ENCODE measurements at regions not wholly inside any gene's neighbourhood (a gene's known extent, or its start where the extent isn't known, plus 50 kb on each side); places are given as distances from the start of the nearest gene placed in this dataset.

GRCh38 chr2:128628206-128628605 is 309.5 kb upstream of the HS6ST1 start:
- H3K4me3 ChIP-seq (ENCODE audit: low read depth, low read length): no peak overlapping the region
- TF ChIP-seq, protein P1, sequence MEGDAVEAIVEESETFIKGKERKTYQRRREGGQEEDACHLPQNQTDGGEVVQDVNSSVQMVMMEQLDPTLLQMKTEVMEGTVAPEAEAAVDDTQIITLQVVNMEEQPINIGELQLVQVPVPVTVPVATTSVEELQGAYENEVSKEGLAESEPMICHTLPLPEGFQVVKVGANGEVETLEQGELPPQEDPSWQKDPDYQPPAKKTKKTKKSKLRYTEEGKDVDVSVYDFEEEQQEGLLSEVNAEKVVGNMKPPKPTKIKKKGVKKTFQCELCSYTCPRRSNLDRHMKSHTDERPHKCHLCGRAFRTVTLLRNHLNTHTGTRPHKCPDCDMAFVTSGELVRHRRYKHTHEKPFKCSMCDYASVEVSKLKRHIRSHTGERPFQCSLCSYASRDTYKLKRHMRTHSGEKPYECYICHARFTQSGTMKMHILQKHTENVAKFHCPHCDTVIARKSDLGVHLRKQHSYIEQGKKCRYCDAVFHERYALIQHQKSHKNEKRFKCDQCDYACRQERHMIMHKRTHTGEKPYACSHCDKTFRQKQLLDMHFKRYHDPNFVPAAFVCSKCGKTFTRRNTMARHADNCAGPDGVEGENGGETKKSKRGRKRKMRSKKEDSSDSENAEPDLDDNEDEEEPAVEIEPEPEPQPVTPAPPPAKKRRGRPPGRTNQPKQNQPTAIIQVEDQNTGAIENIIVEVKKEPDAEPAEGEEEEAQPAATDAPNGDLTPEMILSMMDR (conservative IDR thresholded peaks at IDR 0.05; ENCODE audit: low read depth, low read length): no peak
- DNase-seq (ENCODE audit: low read depth): no peak

GRCh38 chr2:128628996-128629395 is 310.3 kb upstream of the HS6ST1 start:
- H3K4me3 ChIP-seq (ENCODE audit: low read depth, low read length): no peak overlapping the region
- no peak for DNase-seq (ENCODE audit: low read depth)
- TF ChIP-seq, protein P1 (conservative IDR thresholded peaks at IDR 0.05; ENCODE audit: low read depth, low read length): no peak

DNA sequence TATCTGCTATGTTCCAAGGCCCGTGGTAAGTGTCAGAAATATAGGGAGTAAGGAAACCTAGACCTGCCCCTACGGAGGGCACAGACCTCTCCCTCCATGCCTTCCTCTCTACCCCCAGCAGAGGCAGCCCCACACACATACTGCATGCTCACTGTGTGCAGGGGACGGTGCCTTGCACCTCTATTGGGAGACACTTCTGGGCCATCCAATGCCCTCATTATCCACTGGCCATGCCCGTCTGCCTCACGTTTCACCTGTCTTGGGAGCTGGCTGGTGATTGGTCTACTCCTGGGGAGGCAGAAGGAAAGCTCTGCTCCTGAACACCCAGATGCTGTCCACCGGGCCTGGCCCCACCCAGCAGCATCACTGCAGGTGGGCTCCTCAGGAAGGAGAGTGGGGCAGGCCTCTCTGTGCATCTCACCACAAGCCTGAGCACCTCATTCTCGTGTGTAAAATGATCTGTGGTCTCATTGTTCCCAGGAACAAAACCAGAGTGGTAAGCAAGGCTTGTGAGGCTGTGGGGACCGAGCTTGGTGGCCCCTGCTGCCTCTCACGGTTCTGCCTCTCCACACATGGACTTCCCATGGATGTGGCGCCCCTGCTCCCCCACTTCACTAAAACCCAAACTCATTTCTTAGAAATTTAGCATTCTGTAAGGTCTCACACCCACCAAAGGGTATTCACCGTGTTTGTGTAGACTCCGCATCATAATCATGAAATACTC is 312.5 kb upstream of the HS6ST1 start:
- DNase-seq (ENCODE audit: low read depth): no peak
- H3K4me3 ChIP-seq (ENCODE audit: low read depth, low read length): no peak overlapping the region
- TF ChIP-seq, protein P1 (conservative IDR thresholded peaks at IDR 0.05; ENCODE audit: low read depth, low read length): no peak

DNA sequence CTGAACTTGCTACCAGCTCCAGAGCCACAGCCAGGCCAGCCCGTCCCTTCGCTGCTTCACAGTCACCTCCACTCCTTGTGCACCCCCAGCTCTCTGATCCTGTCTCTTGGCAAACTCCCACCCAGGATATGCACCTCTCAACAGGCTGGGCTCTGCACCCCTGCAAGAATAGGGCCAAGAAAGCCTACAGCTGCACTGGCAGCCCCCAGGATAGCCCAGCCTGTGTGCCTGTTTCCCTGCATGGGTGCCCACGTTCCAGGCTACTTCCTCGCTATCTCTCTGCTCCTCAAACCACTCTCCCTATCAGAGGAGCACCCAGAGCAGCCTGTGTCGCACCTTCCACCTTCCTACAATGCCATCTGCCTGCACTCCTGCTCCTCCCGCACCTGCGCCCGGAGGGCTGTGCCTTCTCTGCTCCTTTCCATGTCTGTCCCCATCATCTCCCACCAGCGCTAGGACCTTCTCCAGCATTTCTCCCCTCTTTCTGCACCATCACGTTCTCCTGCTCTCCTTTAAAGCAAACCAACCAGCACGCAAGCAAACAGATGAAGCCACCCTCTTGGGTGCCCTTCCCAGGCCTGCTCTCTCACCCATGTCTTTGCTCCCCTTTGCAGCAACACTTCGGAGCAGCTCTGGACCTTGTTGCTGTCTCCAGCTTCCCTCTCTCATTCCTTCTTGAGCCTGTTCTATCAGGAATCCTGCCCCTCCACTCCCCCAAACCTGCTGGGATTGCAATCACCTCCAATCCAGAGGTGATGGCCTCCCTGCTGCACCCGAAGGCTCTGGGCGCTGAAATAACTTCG is 313.2 kb upstream of the HS6ST1 start:
- H3K4me3 ChIP-seq (ENCODE audit: low read depth, low read length): no peak overlapping the region
- TF ChIP-seq, protein P1 (conservative IDR thresholded peaks at IDR 0.05; ENCODE audit: low read depth, low read length): no peak
- no peak for DNase-seq (ENCODE audit: low read depth)

- no peak overlapping the region for H3K4me3 ChIP-seq (ENCODE audit: low read depth, low read length)
- DNase-seq (ENCODE audit: low read depth): no peak
- TF ChIP-seq, protein P1 (conservative IDR thresholded peaks at IDR 0.05; ENCODE audit: low read depth, low read length): no peak
Observed at GRCh38 chr2:128632501-128632800, 313.8 kb upstream of the HS6ST1 start.

DNA sequence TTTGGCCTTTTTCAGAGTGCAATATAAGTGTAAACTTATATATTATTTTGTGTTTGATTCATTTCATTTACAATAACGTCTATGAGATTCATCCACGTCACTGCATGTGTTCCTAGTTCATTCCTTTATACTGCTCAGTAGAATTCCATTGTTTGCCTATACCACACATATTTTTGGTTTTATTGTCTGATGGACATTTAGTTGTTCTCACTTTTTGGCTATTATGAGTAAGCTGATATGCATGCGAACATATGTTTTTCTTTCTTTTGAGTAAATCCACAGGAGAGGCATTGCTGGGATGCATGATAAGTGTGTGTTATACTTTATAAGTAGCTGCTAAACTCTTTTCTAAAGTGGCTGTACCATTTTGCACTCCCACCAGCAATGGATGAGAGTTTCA is 314.8 kb upstream of the HS6ST1 start:
- no peak overlapping the region for H3K4me3 ChIP-seq (ENCODE audit: low read depth, low read length)
- TF ChIP-seq, protein P1 (conservative IDR thresholded peaks at IDR 0.05; ENCODE audit: low read depth, low read length): no peak
- DNase-seq (ENCODE audit: low read depth): peak; percentile 55

Measured in choroid plexus epithelial cell (primary cell).